ENCODE measurements at regions not wholly inside any gene's neighbourhood (a gene's known extent, or its start where the extent isn't known, plus 50 kb on each side); places are given as distances from the start of the nearest gene placed in this dataset.
"Not testable (repeated sequence)": the region's sequence is repeated elsewhere in the genome, so short reads cannot be mapped to it uniquely, and the experiment has no call there.

DNA sequence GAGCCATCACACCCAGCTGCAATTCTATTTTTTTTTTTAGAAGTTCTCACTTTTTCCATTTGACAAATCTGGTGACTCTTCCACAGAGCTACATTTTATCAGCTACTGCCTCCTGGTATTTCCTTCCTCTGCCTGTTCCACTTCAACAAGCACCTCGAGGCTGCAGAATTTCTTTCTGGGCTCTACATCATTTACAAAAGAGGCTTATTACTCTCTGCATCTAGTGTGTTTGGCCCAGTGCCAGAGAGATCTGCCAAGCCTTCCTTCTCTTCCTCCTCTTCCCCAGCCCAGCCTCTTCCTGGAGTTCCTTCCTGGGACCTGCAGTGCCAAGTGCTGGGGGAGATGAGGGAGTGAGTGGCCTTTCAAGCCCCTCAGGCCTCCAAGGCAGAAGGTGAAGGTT lies 119.6 kb upstream of the ITGA6 start:
- H3K36me3 ChIP-seq (ENCODE audit: insufficient read depth) = no peaks in the 10 kb centered on the region
- WGBS = 11% methylated on average over 1 of the region's 1 CpG
- no peak for DNase-seq (ENCODE audit: extremely low spot score)
- no peaks in the 10 kb centered on the region for H3K4me1 ChIP-seq (ENCODE audit: insufficient read depth)
- no peak overlapping the region for H3K4me3 ChIP-seq (ENCODE audit: low read depth, low read length)
- no peak overlapping the region for H3K27ac ChIP-seq (ENCODE audit: low read depth)

DNA sequence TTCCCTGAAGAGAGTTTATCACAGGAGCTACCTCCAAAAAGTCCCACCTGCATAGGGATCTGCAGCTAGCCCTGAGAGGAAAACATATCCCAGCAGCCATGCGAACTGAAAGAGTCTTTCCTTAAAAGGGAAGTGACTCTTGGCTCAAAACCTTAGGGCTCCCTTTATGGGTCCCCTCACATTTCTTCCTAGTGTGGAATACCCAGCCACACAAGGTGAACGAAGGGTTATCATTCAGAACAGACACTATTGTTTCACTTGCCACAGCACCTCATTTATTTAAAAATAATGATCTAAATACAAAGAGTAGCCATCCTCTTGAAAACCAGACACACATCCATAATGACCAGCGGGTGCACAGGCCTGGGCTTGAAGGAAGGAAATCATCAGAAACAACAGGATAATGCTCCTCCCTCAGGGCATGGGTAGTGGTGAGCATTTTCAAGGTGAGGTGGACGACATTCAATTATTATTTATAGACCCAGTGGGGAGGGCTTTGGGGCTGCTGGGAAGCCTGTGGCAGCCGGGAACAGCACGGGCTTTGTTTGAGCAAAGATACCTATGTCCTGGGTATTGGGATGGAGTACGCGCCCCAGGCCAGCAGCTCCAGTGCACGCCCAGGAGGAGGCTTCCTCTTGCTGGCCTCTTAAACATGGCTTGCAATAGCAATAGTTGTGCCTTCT lies 119.0 kb upstream of the ITGA6 start:
- no peak for DNase-seq (ENCODE audit: extremely low spot score)

DNA sequence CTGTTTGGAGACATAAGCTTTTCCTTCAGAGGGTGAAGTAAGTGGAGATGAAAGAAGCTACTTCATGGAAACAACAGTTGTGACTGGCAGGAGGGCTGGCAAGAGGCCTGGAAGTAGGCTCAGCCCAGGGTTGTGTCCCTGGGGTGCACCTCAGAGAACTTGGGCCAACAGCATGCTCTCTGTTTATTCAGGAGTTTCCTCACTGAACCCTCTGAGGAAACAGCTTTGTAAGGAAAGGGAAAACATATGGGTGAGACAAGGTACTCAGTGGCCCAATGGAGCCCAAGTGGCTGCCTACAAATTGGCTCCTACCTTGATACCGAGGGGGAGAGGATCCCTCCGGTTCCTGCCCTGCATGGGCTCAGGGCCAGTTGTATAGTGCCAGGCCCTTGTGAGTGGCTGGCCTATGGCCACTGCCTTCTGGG lies 115.5 kb upstream of the ITGA6 start:
- no peak overlapping the region for H3K4me3 ChIP-seq (ENCODE audit: low read depth, low read length)
- no peaks in the 10 kb centered on the region for H3K36me3 ChIP-seq (ENCODE audit: insufficient read depth)
- H3K27ac ChIP-seq (ENCODE audit: low read depth) = no peak overlapping the region
- WGBS = 85% methylated on average over 2 of the region's 2 CpGs
- no peaks in the 10 kb centered on the region for H3K4me1 ChIP-seq (ENCODE audit: insufficient read depth)
- DNase-seq (ENCODE audit: extremely low spot score) = no peak

More for the DNA sequence above, 119.0 kb upstream of the ITGA6 start:
- Histone ChIP-seq H3K4me1 (ENCODE audit: insufficient read depth) (no peaks in the 10 kb centered on the region), H3K27ac (ENCODE audit: low read depth) (no peak overlapping the region), H3K4me3 (ENCODE audit: low read depth, low read length) (no peak overlapping the region), H3K36me3 (ENCODE audit: insufficient read depth) (no peaks in the 10 kb centered on the region)
- WGBS = 77% methylated on average over 9 of the region's 9 CpGs

DNA sequence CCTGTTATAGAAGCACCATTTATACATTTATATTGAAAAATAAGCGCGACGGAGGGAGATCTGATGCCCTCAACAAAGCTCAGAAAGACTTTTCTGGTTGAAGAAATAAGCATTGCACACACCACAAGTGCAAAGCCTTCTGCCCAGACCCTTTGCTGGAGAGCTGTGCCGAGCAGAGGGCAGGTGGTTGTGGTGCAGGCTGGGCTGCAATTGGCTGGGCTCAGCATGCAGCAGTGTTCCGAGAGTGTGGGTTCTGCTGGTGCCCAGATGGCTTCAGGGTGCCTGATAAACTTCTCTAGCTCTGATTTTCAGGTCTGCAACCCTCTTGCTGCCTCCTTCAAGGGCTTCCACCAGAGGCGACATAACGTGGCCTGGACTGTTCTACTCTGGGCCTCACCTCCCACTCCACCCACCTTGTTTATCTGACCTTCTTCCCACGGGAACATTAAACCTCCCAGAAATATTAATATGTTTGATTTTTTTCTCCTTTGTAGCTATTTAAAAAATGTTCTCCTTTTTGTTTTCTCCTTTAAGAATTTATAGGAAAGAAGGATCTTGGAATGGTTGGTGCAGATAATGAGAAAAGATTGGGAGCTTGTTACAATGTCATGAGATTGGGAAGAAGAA lies 113.6 kb upstream of the ITGA6 start:
- Histone ChIP-seq H3K4me1 (ENCODE audit: insufficient read depth) (no peaks in the 10 kb centered on the region), H3K36me3 (ENCODE audit: insufficient read depth) (no peaks in the 10 kb centered on the region), H3K27ac (ENCODE audit: low read depth) (no peak overlapping the region), H3K4me3 (ENCODE audit: low read depth, low read length) (no peak overlapping the region)
- WGBS = 64% methylated on average over 8 of the region's 8 CpGs
- no peak for DNase-seq (ENCODE audit: extremely low spot score)

DNA sequence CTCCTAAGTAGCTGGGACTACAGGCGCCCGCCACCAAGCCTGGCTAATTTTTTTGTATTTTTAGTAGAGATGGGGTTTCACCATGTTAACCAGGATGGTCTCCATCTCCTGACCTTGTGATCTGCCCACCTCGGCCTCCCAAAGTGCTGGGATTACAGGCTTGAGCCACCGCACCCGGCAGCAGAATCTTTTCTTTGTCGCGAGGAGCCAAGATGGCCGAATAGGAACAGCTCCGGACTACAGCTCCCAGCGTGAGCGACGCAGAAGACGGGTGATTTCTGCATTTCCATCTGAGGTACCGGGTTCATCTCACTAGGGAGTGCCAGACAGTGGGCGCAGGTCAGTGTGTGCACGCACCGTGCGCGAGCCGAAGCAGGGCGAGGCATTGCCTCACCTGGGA lies 112.3 kb upstream of the ITGA6 start:
- H3K4me3 ChIP-seq (ENCODE audit: low read depth, low read length); H3K27ac ChIP-seq (ENCODE audit: low read depth); H3K4me1 ChIP-seq (ENCODE audit: insufficient read depth); DNase-seq (ENCODE audit: extremely low spot score); H3K36me3 ChIP-seq (ENCODE audit: insufficient read depth): not testable (repeated sequence)
- 79% methylated on average over 11 of the region's 21 CpGs for WGBS

DNA sequence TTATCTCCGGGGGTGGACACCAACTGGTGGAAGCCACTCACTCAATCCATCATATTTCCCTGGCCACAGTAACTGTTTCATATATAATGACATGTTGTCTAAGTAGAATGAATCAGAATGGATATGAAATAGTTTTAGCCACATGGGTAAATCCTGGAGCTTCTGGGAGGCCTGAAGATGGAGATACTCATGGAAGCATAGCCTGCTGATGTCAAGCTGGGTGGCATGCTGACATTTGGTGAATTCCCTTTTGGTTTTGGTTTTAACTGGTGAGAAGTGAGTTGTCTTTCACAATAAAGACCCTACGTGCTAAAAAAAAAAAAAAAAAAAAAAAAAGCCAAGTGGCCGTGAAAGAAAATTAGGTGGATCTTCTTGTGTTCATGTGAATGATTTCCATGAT lies 105.3 kb upstream of the ITGA6 start:
- no peak overlapping the region for H3K4me3 ChIP-seq (ENCODE audit: low read depth, low read length)
- DNase-seq (ENCODE audit: extremely low spot score) = no peak
- no peak overlapping the region for H3K27ac ChIP-seq (ENCODE audit: low read depth)
- WGBS = 96% methylated on average over 3 of the region's 3 CpGs
- H3K4me1 ChIP-seq (ENCODE audit: insufficient read depth) = no peaks in the 10 kb centered on the region
- no peaks in the 10 kb centered on the region for H3K36me3 ChIP-seq (ENCODE audit: insufficient read depth)

DNA sequence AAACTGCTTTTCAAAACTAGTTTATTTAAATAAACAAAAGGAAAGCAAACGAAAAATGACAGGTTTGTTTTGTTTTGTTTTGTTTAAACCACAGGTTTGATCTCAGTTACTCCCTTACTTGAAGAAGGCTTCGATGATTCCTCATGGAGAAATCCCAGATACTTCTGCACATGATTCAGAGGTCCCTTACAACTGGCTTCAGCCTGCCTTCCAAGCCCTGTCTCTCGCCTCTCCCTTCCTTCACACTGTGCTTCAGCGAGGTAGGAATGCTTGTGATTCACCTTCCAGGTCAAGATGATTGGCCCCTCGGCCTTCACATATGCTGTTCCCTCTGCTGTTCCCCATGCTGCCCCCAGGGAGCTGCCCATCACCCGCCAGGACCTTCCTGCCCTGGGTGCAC lies 104.1 kb upstream of the ITGA6 start:
- H3K4me1 ChIP-seq (ENCODE audit: insufficient read depth) = no peaks in the 10 kb centered on the region
- DNase-seq (ENCODE audit: extremely low spot score) = no peak
- no peak overlapping the region for H3K4me3 ChIP-seq (ENCODE audit: low read depth, low read length)
- 82% methylated on average over 6 of the region's 6 CpGs for WGBS
- H3K36me3 ChIP-seq (ENCODE audit: insufficient read depth) = no peaks in the 10 kb centered on the region
- no peak overlapping the region for H3K27ac ChIP-seq (ENCODE audit: low read depth)

DNA sequence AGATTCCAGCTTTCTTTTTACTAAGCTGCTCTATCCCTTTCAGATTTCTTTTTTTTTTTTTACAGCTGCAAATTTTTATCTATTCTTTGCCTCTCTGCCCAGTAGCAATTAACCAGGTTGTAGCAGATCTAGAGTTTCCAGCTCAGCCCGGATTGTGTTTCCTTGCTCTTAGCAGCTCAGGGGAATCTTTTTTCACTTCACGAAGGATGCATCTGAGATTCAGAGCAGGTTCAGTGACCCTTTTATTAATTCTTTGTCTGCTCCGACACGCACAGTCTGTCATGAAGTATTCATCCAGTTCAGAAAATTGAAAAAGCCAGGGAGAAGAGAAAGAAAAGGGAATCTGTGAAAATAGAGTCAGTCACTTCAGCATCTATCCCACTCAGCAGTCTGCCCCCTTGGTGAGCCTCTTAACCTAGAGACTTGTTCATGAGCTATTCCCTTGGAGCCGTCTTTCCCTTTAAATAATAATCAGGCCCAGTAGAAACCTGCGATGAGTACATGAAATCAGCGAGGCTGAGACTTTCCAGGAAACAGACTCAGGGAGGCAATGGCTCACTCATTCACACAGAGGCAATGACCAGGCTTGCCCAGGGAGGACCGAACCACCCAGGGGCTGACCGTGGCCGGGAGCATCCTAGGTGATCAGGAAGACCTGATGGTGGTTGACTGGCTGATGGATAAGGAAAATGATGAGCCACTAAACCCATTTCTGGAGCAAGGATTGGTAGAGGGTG lies 103.4 kb upstream of the ITGA6 start:
- no peaks in the 10 kb centered on the region for H3K36me3 ChIP-seq (ENCODE audit: insufficient read depth)
- H3K4me3 ChIP-seq (ENCODE audit: low read depth, low read length) = no peak overlapping the region
- no peak overlapping the region for H3K27ac ChIP-seq (ENCODE audit: low read depth)
- H3K4me1 ChIP-seq (ENCODE audit: insufficient read depth) = no peaks in the 10 kb centered on the region
- DNase-seq (ENCODE audit: extremely low spot score) = no peak
- 79% methylated on average over 10 of the region's 10 CpGs for WGBS

DNA sequence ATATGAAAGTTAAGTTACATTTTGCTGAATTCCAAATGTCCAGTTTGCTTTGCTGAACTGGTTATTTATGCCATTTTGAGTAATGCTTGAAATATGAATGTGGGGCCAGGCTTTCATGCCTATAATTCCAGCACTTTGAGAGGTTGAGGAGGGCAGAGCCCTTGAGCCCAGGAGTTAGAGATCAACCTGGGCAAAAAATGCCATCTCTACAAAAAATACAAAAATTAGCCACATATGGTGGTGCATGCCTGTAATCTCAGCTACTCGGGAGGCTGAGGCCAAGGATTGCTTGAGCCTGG lies 101.2 kb upstream of the ITGA6 start:
- no peaks in the 10 kb centered on the region for H3K4me1 ChIP-seq (ENCODE audit: insufficient read depth)
- DNase-seq (ENCODE audit: extremely low spot score) = no peak
- WGBS = 92% methylated on average over 1 of the region's 1 CpG
- H3K27ac ChIP-seq (ENCODE audit: low read depth) = no peak overlapping the region
- no peak overlapping the region for H3K4me3 ChIP-seq (ENCODE audit: low read depth, low read length)
- H3K36me3 ChIP-seq (ENCODE audit: insufficient read depth) = no peaks in the 10 kb centered on the region

DNA sequence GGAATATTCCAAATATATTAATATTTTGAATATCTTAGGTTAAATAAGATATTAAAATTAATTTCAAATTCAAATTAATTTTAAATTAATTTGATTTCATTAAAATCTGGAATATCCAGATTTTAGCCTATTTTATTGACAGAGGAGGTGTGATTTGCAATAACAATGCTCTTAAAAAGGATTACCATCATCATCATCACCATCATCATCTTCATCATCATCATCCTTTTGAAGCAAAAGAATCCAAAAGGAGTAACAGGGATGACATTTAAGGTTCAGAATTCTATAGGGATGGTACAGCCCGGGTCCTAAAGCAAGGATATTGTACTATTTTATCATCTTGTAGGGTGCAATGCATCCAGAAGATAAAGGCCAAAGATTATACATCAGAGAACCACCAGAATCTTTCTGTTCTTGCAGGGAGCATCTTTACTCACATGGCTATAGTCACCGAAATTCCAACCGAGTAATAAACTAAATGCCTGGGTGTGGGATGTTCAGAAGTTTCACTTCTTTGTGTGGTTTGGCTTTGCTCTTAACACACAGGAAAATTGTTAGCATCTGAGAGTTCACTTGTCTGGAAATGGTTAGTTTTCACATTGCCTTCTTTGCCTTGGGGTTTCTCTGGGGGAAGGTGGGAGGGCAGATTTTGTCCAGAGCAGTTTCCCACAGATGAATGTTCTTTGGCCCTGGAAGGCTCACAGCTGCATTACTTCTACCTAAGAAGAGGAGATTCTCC lies 99.1 kb upstream of the ITGA6 start:
- no peak overlapping the region for H3K27ac ChIP-seq (ENCODE audit: low read depth)
- DNase-seq (ENCODE audit: extremely low spot score) = no peak
- no peaks in the 10 kb centered on the region for H3K36me3 ChIP-seq (ENCODE audit: insufficient read depth)
- H3K4me1 ChIP-seq (ENCODE audit: insufficient read depth) = no peaks in the 10 kb centered on the region
- WGBS = 77% methylated on average over 3 of the region's 3 CpGs
- no peak overlapping the region for H3K4me3 ChIP-seq (ENCODE audit: low read depth, low read length)

DNA sequence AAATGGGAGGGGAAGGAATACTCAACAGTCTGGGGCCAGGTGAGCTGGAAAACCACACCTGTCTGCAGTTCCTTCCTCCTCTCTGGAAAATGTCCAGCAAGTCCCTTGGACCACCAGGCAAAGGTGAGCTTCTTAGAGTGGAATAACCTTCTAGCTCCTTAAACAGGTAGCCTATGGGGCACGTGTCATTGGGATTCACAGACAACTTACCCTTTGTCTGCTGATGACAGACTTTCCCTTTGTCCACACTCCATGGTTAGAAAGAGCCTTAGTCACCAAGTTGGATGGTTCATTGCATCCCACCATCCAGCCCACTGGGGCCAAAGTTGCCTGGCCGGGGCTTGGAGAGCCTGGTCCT lies 98.0 kb upstream of the ITGA6 start:
- H3K4me3 ChIP-seq (ENCODE audit: low read depth, low read length) = no peak overlapping the region
- H3K4me1 ChIP-seq (ENCODE audit: insufficient read depth) = no peaks in the 10 kb centered on the region
- H3K27ac ChIP-seq (ENCODE audit: low read depth) = no peak overlapping the region
- DNase-seq (ENCODE audit: extremely low spot score) = no peak
- no peaks in the 10 kb centered on the region for H3K36me3 ChIP-seq (ENCODE audit: insufficient read depth)
- 85% methylated on average over 2 of the region's 2 CpGs for whole genome bisulfite sequencing

DNA sequence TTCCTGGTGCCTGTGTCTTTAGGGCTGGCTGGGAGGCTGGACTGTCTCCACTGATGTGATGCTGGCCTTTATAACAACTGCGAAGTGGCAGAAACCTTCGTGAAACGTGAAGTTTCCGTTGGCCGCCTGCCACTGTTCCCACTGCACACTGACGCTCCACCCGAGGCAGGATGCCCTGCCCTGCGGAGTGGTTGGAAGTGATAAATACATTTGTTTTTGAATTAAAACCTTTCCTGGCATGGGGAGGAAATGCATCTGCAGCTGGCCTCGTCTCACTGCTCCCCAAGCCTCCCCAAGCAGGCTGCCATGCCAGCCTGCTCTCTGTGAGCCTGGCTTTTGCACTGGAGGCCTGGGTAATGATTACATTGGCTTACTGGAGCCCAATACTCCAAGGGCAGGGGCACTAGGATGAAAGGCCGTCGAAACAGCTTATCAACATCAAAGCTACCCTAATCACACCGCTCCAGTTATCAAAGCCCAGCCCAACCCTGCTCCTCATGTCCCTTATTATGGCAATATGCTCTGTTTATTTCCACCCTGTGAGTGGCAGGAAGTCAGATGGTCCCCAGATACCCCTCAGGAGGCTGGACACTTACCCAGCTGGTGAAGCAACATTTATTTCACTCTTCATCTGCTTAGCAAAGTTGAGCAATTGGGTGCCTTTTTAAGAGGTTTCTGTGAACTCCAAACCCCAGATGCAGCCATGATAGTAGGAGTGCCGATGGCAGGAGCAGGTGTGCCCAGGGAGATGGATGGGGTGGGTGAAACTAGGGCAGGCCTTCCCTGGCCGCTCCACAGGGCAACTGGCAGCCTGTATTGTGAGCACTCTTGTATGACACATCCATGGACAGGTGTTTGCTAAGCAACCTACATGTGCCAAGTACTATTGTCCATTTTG lies 97.4 kb upstream of the ITGA6 start:
- no peaks in the 10 kb centered on the region for H3K4me1 ChIP-seq (ENCODE audit: insufficient read depth)
- WGBS = 46% methylated on average over 14 of the region's 14 CpGs
- H3K27ac ChIP-seq (ENCODE audit: low read depth) = no peak overlapping the region
- no peaks in the 10 kb centered on the region for H3K36me3 ChIP-seq (ENCODE audit: insufficient read depth)
- H3K4me3 ChIP-seq (ENCODE audit: low read depth, low read length) = no peak overlapping the region
- DNase-seq (ENCODE audit: extremely low spot score) = no peak

DNA sequence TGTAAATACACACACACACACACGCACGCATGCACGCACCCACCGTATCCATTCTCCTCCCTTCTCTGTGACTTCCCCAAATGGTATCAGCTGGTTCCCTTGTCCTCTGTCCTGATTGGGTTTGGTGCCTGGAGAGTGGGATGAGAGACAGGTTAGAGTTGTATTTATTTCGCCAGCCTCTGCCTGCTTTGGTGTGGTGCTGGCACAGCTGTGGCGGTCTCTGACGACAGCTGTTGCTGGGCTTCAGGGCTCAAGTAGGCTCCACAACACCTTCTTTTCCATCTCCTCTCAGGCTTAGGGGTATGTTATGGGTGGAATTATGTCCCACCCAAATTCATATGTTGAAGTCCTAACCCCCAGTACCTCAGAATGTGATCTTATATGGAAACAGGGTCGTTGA lies 94.9 kb upstream of the ITGA6 start:
- 76% methylated on average over 8 of the region's 8 CpGs for WGBS
- DNase-seq (ENCODE audit: extremely low spot score) = no peak
- Histone ChIP-seq H3K36me3 (ENCODE audit: insufficient read depth) (no peaks in the 10 kb centered on the region), H3K4me3 (ENCODE audit: low read depth, low read length) (no peak overlapping the region), H3K27ac (ENCODE audit: low read depth) (no peak overlapping the region), H3K4me1 (ENCODE audit: insufficient read depth) (no peaks in the 10 kb centered on the region)
